T1000 (cell line): ENCODE measurements at regions not wholly inside any gene's neighbourhood (a gene's known extent, or its start where the extent isn't known, plus 50 kb on each side); places are given as distances from the start of the nearest gene placed in this dataset.

Experiments
- DNase-seq: peaks from one replicate; lab custom pipeline; 2025; ENCODE audit warnings: mixed read lengths; lab: John Stamatoyannopoulos, UW

- no peak for DNase-seq
Measured at GRCh38 chr20:54364365-54364764, 111.0 kb upstream of the DOK5 start.

GRCh38 chr20:54364919-54365318 is 110.5 kb upstream of the DOK5 start:
- DNase-seq = no peak

DNA sequence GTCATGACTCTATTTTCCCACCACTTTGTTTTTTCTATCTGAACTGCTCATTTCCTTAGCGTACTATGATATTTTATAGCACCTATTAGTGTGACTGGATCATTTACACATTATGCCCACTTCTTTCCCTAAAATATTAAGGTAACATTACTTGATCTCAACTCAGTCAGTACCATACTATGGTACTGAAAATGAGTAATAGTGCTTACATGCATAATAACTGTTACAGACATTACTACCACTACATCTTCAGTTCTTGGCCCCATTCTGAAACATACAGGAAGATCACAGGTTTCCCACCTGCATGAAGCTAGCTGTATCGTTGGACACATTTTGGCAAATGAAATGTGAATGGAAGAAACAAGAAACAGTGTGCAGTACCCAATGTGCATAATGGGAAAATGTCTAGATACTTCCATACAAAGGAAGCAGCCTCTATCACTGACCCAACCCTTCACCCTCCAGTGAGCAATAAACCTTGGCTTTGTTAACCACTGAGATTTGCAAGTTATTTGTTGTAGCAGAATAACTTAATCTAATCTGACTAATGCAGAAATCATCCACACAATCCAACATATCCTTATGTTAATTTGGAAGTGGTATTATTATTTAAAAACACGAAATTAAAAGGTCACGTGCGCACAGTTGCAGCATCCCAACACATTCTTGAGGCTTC is 108.6 kb upstream of the DOK5 start:
- no peak for DNase-seq

- no peak for DNase-seq
Measured at GRCh38 chr20:54368570-54368969, 106.8 kb upstream of the DOK5 start.

- no peak for DNase-seq
Measured at GRCh38 chr20:54372313-54372712, 103.1 kb upstream of the DOK5 start.

DNA sequence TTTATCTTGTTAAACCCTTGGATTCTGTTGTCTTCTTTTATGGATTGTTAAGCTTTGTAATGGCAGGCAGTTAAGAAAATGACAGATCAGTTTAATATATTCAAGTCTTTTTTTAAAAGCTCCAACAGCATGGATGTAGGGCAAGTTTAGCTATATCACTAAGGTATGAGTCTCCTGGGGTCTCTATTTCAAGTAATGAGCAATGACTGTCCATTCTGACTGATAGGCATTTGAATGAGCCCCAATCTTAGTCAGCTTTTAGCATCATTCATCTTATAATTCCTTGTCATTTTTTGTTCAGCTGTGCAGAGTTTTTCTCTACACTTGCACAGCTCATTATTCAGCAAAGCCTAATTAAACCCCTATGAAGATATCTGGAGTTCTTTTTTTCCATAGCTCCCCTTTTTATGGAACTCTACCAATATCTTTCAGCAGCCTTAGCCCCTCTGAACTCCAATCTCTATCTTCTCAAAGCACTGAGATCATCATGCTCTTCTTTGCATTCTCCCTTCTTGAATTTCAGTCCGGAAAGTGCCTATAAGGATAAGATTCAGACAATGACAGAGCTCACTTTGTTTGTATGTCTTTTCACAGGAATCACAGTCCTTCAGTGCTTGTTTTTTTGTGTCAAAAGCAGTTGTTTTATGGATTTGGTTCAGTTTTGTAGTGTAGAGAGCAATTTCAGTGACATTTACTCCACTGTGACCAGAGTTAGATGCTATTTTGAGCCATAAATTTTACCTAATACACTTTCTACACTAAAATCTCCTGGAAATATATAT is 97.2 kb upstream of the DOK5 start:
- no peak for DNase-seq

GRCh38 chr20:54379893-54380584 is 95.4 kb upstream of the DOK5 start:
- no peak for DNase-seq

GRCh38 chr20:54382419-54382818 is 93.0 kb upstream of the DOK5 start:
- no peak for DNase-seq

DNA sequence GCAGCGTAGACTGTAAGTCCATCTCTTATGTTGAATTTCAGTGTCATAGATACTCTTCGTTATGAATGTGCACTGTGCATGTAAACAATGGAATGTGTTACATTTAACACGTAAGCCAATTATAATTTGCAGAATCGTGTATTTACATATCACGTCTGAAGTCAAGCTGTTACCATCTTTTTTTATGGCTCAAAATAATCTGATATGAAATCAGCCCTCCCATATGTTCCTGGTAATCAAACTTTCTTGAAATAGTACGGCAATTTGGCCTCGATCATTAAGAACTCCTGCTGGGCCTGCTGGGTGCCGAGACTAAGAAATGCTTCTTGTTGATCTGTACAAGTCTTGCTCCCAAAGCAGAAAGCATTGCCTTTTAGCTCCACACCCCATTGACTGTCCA is 89.6 kb upstream of the DOK5 start:
- DNase-seq = no peak

- DNase-seq = no peak
Measured at GRCh38 chr20:54389596-54390280, 85.7 kb upstream of the DOK5 start.

DNA sequence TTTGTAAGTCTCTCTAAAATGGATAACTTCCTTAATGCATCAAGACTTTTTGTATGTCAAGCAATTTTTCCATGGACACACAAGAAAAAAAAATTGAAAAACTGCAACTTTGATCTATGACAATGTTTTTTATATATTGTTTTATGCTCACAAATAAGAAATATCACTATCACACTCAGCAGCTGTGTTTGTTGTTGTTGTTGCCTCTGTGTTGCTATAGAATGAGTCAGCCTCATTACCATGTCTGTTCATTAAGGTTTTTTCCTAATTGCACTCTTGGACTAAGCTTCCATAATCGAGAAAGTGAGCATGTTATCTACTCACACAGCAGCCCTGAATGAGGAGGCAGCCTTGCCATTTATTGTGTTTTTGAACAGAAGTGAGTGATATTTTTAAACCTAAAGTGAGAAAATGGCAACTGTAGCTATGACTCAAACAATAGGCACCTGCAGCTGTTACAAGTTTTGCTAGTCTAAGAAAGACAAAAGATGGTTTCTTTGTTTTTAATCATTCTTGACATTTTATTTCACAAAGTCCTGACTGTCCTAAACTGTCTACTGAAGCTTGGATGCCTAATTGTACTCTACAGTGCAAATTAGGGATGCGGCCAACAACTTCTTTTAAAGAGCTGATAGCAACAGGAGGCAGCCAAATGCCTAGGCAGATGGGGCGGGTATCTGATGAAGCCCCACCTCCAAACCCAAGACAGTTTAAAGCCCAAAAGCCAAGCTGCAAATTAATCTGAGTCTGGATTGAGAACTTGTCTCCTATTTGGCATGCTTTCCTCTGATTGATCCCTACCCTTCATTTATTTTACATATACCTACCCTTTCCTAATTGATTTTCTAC is 77.9 kb upstream of the DOK5 start:
- DNase-seq = no peak

DNA sequence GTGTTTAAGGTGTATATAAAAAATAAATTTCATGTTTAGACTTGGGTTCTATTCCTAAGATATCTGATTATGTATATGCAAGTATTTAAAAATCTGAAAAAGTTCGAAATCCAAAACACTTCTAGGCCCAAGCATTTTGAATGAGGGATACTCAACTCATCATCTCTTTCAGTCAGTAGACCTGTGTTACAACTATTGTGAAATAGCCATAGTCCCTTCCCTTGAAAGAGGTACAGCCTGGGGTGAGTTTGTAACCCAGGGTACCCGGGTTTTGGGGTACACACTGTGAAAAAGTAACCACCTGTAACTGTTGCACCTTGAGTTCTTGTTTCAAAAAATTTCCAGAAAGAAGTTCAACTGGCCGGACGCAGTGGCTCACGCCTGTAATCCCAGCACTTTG is 76.6 kb upstream of the DOK5 start:
- DNase-seq = no peak

- no peak for DNase-seq
Measured at GRCh38 chr20:54405540-54405939, 69.9 kb upstream of the DOK5 start.

DNA sequence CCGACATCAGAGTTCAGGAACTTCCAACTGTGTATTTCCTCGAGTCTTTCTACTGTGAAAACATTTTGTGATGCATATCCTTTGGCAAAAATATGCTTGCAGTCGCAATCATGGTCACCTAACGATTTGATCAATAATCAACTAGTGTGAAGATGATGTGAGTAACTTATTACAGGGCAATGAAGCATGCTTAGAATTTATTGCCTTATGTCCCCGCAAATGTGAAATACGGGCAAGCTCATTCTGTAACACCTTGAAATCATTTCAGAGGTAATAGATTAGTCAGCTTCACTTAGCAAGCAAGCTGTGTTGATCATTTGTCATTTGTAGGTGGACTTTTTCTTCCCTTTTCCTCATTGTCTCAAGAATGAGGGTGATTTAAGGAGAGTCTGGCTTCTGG is 67.9 kb upstream of the DOK5 start:
- no peak for DNase-seq

DNA sequence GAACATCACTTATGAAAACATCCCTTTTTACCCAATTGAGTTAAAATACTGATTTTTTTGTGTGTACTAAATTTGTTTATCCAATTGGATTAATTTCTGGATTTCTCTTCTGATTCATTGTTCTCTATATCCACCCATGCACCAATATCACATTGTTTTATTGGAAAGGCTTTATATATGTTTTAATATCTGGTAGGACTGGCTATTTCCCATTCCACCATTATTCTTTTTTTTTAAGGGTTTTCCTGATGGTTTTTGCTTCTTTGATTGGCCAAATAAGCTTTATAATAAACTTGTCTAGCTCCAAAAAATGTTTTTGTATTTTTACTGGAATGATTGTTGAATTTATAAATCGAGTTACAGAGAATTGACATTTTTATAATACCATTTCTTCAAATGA is 59.4 kb upstream of the DOK5 start:
- no peak for DNase-seq

DNA sequence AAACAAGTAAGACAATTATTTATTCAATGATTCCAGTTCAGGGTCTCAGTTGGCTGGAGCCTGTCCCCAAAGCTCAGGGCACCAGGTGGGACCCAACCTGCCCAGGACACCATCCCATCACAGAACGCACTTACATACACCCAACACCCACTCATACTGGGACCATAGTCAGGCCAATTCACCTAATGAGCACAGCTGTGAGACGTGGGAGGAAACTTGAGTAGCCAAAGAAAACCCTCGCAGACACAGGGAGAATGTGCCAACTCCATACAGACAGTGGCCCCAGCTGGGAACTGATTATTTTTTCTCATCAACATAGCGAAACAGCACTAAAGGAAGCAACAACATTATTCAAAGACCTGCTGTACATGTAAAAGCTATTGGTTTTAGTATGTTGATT is 58.6 kb upstream of the DOK5 start:
- no peak for DNase-seq

DNA sequence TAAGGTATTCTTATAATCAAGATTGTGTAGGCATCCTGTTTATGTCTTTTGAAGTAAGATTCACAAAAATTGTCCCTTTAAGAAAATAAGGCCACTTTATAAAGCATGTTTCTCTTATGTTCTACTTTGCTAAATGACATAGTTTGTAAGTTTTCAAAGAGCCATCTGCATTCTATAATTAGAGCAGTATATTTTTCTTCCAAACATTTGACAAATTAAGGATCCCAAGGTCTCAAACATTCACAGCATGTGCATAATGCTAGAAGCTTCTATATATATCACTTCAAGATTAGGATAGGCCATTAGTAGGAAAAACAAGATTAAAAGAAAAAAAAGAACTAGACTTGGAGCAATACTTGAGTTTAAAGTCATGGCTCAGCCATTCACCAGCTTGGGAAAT is 55.9 kb upstream of the DOK5 start:
- no peak for DNase-seq
